Erythroblast (primary cell): ENCODE measurements at regions not wholly inside any gene's neighbourhood (a gene's known extent, or its start where the extent isn't known, plus 50 kb on each side); places are given as distances from the start of the nearest gene placed in this dataset.

ENCODE experiments used
- GATA1 ChIP-seq: IDR thresholded peaks from 2 replicates; pipeline ENCODE4 v1.6.1; 2011; ENCODE audit warnings: low read depth, mild to moderate bottlenecking, control low read depth, low read length, moderate library complexity
- POLR2A ChIP-seq: IDR thresholded peaks from 2 replicates; pipeline ENCODE4 v1.6.1; 2011; ENCODE audit warnings: mild to moderate bottlenecking, low read length

GRCh38 chr17:53137869-53138268 lies 684.9 kb upstream of the KIF2B start:
- TF ChIP-seq POLR2A (no peak), GATA1 (no peak)
